Activated CD4-positive, CD25-positive, alpha-beta regulatory T cell treated with anti-CD3 and anti-CD28 coated beads, Interleukin-2, amount 50 U/mL, for 72 hours (primary cell): ENCODE measurements at regions not wholly inside any gene's neighbourhood (a gene's known extent, or its start where the extent isn't known, plus 50 kb on each side); places are given as distances from the start of the nearest gene placed in this dataset.

Source experiments
- DNase-seq: peaks from one replicate; pipeline ENCODE4 v3.0.0; 2021

GRCh38 chr11:71070490-71071453, 181.6 kb downstream of the SHANK2 start:
- no peak for DNase-seq

- no peak for DNase-seq
Measured at GRCh38 chr11:71068963-71069362, 183.4 kb downstream of the SHANK2 start.

GRCh38 chr11:71067753-71068152, 184.6 kb downstream of the SHANK2 start:
- DNase-seq: no peak

- DNase-seq: no peak
Measured at GRCh38 chr11:71066311-71066710, 186.1 kb downstream of the SHANK2 start.

GRCh38 chr11:71065841-71066240, 186.5 kb downstream of the SHANK2 start:
- no peak for DNase-seq

DNA sequence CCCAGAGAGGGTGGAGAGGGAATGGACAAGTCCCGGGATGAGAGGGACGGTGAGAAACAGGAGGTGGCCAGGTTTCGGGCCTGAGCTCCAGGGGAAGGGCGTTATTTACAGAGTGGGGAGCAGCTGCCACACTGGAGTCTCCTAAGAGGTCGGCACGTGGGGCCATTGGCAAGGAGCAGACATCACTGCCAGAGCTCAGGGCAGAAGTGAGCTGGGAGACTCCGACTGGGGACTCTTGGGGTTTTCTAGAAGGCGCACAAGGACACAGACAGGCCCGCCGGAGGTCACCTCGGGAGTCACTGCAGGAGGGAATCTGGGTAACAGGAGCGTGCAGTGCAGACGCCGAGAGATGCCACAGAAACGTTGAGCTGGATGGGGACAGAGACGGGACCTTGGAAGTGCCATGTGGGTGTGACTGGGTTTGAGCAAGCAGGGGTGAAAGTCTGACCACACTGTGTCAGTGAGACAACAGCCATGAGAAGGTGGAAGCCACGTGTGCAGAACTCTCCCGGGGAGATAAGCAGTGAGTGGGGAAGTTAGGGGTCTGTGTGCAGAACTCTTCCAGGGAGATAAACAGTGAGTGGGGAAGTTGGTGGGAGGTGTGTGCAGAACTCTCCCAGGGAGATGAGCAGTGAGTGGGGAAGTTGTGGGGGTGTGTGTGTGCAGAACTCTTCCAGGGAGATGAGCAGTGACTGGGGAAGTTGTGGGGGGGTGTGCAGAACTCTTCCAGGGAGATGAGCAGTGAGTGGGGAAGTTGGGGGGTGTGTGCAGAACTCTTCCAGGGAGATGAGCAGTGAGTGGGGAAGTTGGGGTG, 187.5 kb downstream of the SHANK2 start:
- no peak for DNase-seq

DNA sequence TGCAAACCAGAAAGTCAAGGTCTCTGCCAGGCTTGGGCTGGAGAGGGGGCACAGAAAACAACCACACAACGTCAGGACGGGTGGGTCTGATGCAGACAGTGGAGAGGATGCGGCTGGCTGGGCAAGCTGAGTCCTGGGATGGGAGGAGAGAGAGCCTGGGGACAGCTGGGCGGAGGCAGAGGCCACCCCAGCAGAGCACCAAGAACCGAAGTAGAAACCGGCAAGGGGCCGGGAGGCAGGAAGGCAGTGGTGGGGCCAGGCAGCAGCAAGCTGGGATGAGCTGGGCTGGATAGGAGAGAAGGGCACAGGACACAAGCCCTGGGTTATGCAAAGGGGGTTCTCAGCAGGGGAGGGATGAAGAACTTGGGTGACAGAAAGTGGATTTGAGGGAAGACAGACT, 188.2 kb downstream of the SHANK2 start:
- DNase-seq: no peak

- no peak for DNase-seq
Measured at GRCh38 chr11:71063129-71063528, 189.2 kb downstream of the SHANK2 start.

- DNase-seq: no peak
Measured at GRCh38 chr11:71062199-71062598, 190.2 kb downstream of the SHANK2 start.

- DNase-seq: no peak
Measured at GRCh38 chr11:71060391-71060791, 192.0 kb downstream of the SHANK2 start.

DNA sequence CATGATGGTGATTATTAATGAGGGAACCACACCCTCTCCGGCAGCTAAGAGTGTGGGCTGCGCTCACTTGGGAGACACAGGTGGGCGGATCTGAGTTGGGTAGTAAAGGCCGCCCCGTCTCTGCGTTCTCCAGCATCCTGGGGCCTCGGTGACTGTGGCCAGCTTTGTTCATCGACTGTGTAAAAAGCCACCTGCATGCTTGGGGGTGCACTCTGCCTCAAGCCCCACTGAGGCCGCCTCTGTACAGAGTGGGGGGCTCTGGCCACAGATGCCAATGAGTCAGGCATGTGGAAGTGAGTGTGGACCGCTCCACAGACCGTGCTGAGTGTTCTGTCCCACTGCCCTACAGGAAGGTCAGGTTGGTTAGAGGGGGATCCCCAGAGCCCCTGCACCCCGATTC, 192.7 kb downstream of the SHANK2 start:
- DNase-seq: no peak

- DNase-seq: no peak
Measured at GRCh38 chr11:71055925-71056324, 196.5 kb downstream of the SHANK2 start.
